HepG2 (cell line): ENCODE measurements at regions not wholly inside any gene's neighbourhood (a gene's known extent, or its start where the extent isn't known, plus 50 kb on each side); places are given as distances from the start of the nearest gene placed in this dataset.

Experiments used
- ATAC-seq: fragments of 200-7000 bp; cut with Tn5 transposase; 3 replicates; pipeline ENCODE4 v1.9.1; 2020; ENCODE audit warnings: mild to moderate bottlenecking, moderate library complexity
- BruUV-seq: library from RNA; stranded (reverse); fragments of 400-500 nt; replicated peaks from 2 replicates; lab custom pipeline; 2021; lab: Mats Ljungman, UMichigan
- CTCF ChIA-PET: fragments of 300-600 bp; formaldehyde crosslinking; extraction: SDS; loops from one replicate; lab custom pipeline; 2021; ENCODE audit warnings: low total read pairs, inconsistent platforms, low intra/inter-chr PET ratio; lab: Yijun Ruan, JAX
- POLR2A ChIA-PET: fragments of 350-600 bp; sonication (Branson Sonifier 250); formaldehyde crosslinking; loops from one replicate; lab custom pipeline; 2020; ENCODE audit warnings: antibody characterized with exemption, inconsistent platforms; lab: Yijun Ruan, JAX
- DNase-seq: peaks from one replicate; pipeline ENCODE4 v3.0.0-alpha.2; 2015; ENCODE audit warnings: low spot score
- FAIRE-seq: peaks from 3 replicates; lab custom pipeline; 2011; peaks lifted over from hg19 to GRCh38; lab: Jason Lieb, UNC
- H2AFZ ChIP-seq: one replicate; pipeline ENCODE4 v1.6.1; 2011; ENCODE audit warnings: low read length, inconsistent platforms
- H3K27ac ChIP-seq: fragments of 300-600 bp; 3 replicates; pipeline ENCODE4 v1.8.0; 2011; ENCODE audit warnings: mixed run types, mild to moderate bottlenecking, mixed read lengths, low read length, inconsistent platforms; ENCODE audit not compliant: insufficient read depth; ENCODE audit errors: extremely low read length
- H3K27me3 ChIP-seq, 2 experiments: fragments of 200-600 bp in 1 of 2; 2 replicates in 1 of 2; 3 replicates in 1 of 2; pipeline versions ENCODE4 v1.6.0 to v1.8.0; 2011; ENCODE audit warnings: low read length in 2 of 2, mild to moderate bottlenecking in 2 of 2, moderate library complexity in 2 of 2, inconsistent platforms in 1 of 2; ENCODE audit not compliant: insufficient read depth in 2 of 2, control insufficient read depth in 1 of 2
- H3K36me3 ChIP-seq, 2 experiments: fragments of 200-600 bp in 1 of 2; replicated peaks in 1 of 2; 2 replicates in 1 of 2; 3 replicates in 1 of 2; pipeline versions ENCODE4 v1.5.1 to v1.8.0; 2011; ENCODE audit warnings: low read length in 2 of 2, inconsistent platforms in 1 of 2; ENCODE audit not compliant: insufficient read depth in 2 of 2, control insufficient read depth in 1 of 2
- H3K4me1 ChIP-seq: 2 replicates; pipeline ENCODE4 v1.5.1; 2012; ENCODE audit warnings: low read length, inconsistent platforms; ENCODE audit not compliant: insufficient read depth
- H3K4me2 ChIP-seq: 2 replicates; pipeline ENCODE4 v1.6.0; 2011; ENCODE audit warnings: low read depth, low read length, inconsistent platforms
- H3K4me3 ChIP-seq, 3 experiments: fragments of 200-600 bp in 1 of 3; sonication (generic), shearing (Covaris generic) in 1 of 3; replicated peaks in 1 of 3; 2 replicates each; pipeline ENCODE4 v1.5.1; 2011 to 2016; ENCODE audit warnings: low read length in 3 of 3, inconsistent platforms in 2 of 3, low read depth in 2 of 3, mild to moderate bottlenecking in 2 of 3, control low read depth in 1 of 3, mixed read lengths in 1 of 3; ENCODE audit not compliant: insufficient read depth in 1 of 3
- H3K79me2 ChIP-seq: one replicate; pipeline ENCODE4 v1.6.1; 2011; ENCODE audit warnings: low read length, inconsistent platforms; ENCODE audit not compliant: insufficient read depth
- H3K9ac ChIP-seq: 2 replicates; pipeline ENCODE4 v1.6.0; 2011; ENCODE audit warnings: mild to moderate bottlenecking, low read depth, low read length, inconsistent platforms; ENCODE audit not compliant: insufficient read depth
- H3K9me3 ChIP-seq: 2 replicates; pipeline ENCODE4 v1.5.1; 2012; ENCODE audit warnings: mild to moderate bottlenecking, low read length
- H4K20me1 ChIP-seq: 2 replicates; pipeline ENCODE4 v1.6.0; 2011; ENCODE audit warnings: inconsistent platforms, mild to moderate bottlenecking, low read length, moderate library complexity; ENCODE audit not compliant: insufficient read depth
- BCLAF1 ChIP-seq: fragments of 450-650 bp; IDR thresholded peaks from 2 replicates; pipeline ENCODE4 v1.6.1; 2017; ENCODE audit warnings: mild to moderate bottlenecking
- ONECUT2 ChIP-seq: sonication (generic); formaldehyde crosslinking; IDR thresholded peaks from 2 replicates; pipeline ENCODE4 v1.4.0; 2020; ENCODE audit warnings: missing genetic modification reagents
- XRCC5 ChIP-seq: fragments of 200-400 bp; formaldehyde crosslinking; optimal IDR thresholded peaks from 2 replicates; pipeline ENCODE3; 2017; ENCODE audit warnings: mild to moderate bottlenecking, low read length
- ZBTB34 ChIP-seq: sonication (generic); formaldehyde crosslinking; IDR thresholded peaks from 2 replicates; pipeline ENCODE4 v1.8.0; 2022; ENCODE audit warnings: mild to moderate bottlenecking, missing genetic modification reagents
- ZBTB42 ChIP-seq: sonication (generic); formaldehyde crosslinking; IDR thresholded peaks from 2 replicates; pipeline ENCODE4 v1.5.0; 2020; ENCODE audit warnings: mild to moderate bottlenecking, missing genetic modification reagents
- ZNF772 ChIP-seq: sonication (generic); formaldehyde crosslinking; IDR thresholded peaks from 2 replicates; pipeline ENCODE4 v1.5.0; 2020; ENCODE audit warnings: mild to moderate bottlenecking, missing genetic modification reagents
- WGBS: methylation state at CpG from one replicate; pipeline ENCODE4 v1.1.6; 2017; ENCODE audit warnings: low lambda C conversion rate; 5-methylcytosine and 5-hydroxymethylcytosine counted together
- in situ Hi-C: cut with HindIII; loops from 2 replicates; pipeline ENCODE4 v1.10.0; 2017; ENCODE audit warnings: low pct_unique_long_range_greater_than_20kb; ENCODE audit not compliant: extremely low pct_ligation_motif_present
- intact Hi-C: fragments of 100-400 bp; cut with micrococcal nuclease; formaldehyde crosslinking; loops from one replicate; pipeline ENCODE4 v1.10.0; 2022; ENCODE audit not compliant: unreplicated experiment
- TF ChIP-seq, protein P1 (sequence below): sonication (generic); formaldehyde crosslinking; IDR thresholded peaks from 2 replicates; pipeline ENCODE4 v1.5.1; 2020; ENCODE audit warnings: mild to moderate bottlenecking, missing genetic modification reagents
- TF ChIP-seq, protein P2 (sequence below): sonication (generic); formaldehyde crosslinking; IDR thresholded peaks from 2 replicates; pipeline ENCODE4 v1.4.0; 2020; ENCODE audit warnings: missing genetic modification reagents
- TF ChIP-seq, protein P3 (sequence below): sonication (generic); formaldehyde crosslinking; IDR thresholded peaks from 2 replicates; pipeline ENCODE4 v1.4.0; 2020; ENCODE audit warnings: missing genetic modification reagents, borderline replicate concordance
- TF ChIP-seq, protein P4 (sequence below): sonication (generic); formaldehyde crosslinking; IDR thresholded peaks from 2 replicates; pipeline ENCODE4 v1.8.0; 2022; ENCODE audit warnings: missing genetic modification reagents, mild to moderate bottlenecking, borderline replicate concordance

DNA sequence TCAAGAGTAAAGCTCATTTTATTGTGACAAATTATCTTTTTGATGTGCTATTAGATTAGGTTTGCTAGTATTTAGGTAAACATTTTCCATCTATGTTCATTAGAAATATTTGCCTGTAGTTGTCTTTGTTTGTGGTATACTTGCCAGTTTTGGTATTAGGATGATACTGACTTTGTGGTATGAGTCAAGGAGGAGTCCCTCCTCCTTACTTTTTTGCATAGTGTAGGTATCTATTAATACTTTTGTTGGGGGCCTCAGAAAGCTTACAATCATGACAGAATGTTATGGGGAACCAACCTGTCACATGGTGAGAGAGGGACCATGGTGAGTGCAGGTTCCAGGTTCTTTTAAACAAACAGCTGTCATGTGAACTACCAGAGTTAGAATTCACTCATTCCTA, 102.1 kb downstream of the ZWINT start (continued):
- TF ChIP-seq BCLAF1: no peak
- TF ChIP-seq ZBTB42: no peak
- TF ChIP-seq, protein P1, sequence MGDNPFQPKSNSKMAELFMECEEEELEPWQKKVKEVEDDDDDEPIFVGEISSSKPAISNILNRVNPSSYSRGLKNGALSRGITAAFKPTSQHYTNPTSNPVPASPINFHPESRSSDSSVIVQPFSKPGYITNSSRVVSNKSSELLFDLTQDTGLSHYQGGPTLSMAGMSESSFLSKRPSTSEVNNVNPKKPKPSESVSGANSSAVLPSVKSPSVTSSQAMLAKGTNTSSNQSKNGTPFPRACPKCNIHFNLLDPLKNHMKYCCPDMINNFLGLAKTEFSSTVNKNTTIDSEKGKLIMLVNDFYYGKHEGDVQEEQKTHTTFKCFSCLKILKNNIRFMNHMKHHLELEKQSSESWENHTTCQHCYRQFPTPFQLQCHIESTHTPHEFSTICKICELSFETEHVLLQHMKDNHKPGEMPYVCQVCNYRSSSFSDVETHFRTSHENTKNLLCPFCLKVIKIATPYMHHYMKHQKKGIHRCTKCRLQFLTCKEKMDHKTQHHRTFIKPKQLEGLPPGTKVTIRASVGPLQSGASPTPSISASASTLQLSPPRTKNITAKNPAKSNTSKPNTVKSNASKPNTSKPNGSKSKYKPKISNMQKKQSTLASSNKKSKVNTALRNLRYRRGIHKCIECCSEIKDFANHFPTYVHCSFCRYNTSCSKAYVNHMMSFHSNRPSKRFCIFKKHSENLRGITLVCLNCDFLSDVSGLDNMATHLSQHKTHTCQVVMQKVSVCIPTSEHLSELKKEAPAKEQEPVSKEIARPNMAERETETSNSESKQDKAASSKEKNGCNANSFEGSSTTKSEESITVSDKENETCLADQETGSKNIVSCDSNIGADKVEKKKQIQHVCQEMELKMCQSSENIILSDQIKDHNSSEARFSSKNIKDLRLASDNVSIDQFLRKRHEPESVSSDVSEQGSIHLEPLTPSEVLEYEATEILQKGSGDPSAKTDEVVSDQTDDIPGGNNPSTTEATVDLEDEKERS (CRISPR knock-in tag): no peak
- no peak for TF ChIP-seq ONECUT2 (CRISPR knock-in tag)
- TF ChIP-seq, protein P2, sequence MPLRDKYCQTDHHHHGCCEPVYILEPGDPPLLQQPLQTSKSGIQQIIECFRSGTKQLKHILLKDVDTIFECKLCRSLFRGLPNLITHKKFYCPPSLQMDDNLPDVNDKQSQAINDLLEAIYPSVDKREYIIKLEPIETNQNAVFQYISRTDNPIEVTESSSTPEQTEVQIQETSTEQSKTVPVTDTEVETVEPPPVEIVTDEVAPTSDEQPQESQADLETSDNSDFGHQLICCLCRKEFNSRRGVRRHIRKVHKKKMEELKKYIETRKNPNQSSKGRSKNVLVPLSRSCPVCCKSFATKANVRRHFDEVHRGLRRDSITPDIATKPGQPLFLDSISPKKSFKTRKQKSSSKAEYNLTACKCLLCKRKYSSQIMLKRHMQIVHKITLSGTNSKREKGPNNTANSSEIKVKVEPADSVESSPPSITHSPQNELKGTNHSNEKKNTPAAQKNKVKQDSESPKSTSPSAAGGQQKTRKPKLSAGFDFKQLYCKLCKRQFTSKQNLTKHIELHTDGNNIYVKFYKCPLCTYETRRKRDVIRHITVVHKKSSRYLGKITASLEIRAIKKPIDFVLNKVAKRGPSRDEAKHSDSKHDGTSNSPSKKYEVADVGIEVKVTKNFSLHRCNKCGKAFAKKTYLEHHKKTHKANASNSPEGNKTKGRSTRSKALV: no peak

DNA sequence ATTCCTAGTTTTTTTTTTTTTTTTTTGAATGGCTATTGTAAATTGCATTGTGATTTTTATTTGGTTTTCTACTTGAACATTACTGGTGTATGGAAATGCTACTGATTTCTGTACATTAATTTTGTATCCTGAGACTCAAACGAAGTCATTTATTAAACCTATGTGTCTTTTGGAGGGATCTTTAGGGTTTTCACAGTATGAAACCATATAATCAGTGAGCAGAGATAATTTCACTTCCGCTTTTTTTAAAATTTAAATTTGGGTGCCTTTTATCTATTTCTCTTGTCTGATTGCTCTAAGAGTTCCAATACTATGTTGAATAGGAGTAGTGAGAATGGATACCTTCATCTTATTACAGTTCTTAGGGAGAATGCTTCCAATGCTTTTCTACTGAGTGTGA, 102.7 kb downstream of the ZWINT start:
- Histone ChIP-seq H3K4me2 (no peak overlapping the region), H3K4me1 (no peaks in the 10 kb centered on the region), H3K27ac (no peak overlapping the region), H3K9ac (no peak overlapping the region), H4K20me1 (no peaks in the 10 kb centered on the region), H3K27me3 (no peaks in the 10 kb centered on the region), H3K36me3 (no peaks in the 10 kb centered on the region), H3K79me2 (no peaks in the 10 kb centered on the region), H3K4me3 (no peak overlapping the region), H3K9me3 (no peaks in the 10 kb centered on the region), H2AFZ (no peak overlapping the region)
- ATAC-seq: no peak
- in situ Hi-C loops (no loop called here), intact Hi-C loops (no loop called here)
- ChIA-PET POLR2A (no interaction called here), CTCF (no interaction called here)
- WGBS: 2% methylated on average over 2 of the region's 2 CpGs
- BruUV-seq: no TSS peak
- no peak for DNase-seq
- no peak for FAIRE-seq
- TF ChIP-seq XRCC5 (no peak), ZNF772 (CRISPR knock-in tag) (no peak), ZBTB34 (CRISPR knock-in tag) (no peak)
- TF ChIP-seq, protein P3, sequence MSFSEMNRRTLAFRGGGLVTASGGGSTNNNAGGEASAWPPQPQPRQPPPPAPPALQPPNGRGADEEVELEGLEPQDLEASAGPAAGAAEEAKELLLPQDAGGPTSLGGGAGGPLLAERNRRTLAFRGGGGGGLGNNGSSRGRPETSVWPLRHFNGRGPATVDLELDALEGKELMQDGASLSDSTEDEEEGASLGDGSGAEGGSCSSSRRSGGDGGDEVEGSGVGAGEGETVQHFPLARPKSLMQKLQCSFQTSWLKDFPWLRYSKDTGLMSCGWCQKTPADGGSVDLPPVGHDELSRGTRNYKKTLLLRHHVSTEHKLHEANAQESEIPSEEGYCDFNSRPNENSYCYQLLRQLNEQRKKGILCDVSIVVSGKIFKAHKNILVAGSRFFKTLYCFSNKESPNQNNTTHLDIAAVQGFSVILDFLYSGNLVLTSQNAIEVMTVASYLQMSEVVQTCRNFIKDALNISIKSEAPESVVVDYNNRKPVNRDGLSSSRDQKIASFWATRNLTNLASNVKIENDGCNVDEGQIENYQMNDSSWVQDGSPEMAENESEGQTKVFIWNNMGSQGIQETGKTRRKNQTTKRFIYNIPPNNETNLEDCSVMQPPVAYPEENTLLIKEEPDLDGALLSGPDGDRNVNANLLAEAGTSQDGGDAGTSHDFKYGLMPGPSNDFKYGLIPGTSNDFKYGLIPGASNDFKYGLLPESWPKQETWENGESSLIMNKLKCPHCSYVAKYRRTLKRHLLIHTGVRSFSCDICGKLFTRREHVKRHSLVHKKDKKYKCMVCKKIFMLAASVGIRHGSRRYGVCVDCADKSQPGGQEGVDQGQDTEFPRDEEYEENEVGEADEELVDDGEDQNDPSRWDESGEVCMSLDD (CRISPR knock-in tag): no peak
- TF ChIP-seq, protein P4, sequence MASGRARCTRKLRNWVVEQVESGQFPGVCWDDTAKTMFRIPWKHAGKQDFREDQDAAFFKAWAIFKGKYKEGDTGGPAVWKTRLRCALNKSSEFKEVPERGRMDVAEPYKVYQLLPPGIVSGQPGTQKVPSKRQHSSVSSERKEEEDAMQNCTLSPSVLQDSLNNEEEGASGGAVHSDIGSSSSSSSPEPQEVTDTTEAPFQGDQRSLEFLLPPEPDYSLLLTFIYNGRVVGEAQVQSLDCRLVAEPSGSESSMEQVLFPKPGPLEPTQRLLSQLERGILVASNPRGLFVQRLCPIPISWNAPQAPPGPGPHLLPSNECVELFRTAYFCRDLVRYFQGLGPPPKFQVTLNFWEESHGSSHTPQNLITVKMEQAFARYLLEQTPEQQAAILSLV (CRISPR knock-in tag): no peak
